GM23248 (cell line): ENCODE measurements at regions not wholly inside any gene's neighbourhood (a gene's known extent, or its start where the extent isn't known, plus 50 kb on each side); places are given as distances from the start of the nearest gene placed in this dataset.
"Not testable (repeated sequence)": the region's sequence is repeated elsewhere in the genome, so short reads cannot be mapped to it uniquely, and the experiment has no call there.

Experiments used
- DNase-seq: peaks from one replicate; pipeline ENCODE4 v3.0.0-alpha.2; 2015
- H2AFZ ChIP-seq: fragments of 200-600 bp; sonication (generic); 2 replicates; pipeline ENCODE4 v1.6.1; 2016; ENCODE audit warnings: antibody characterized with exemption
- H3F3A ChIP-seq: fragments of 200-600 bp; sonication (generic); 2 replicates; pipeline ENCODE4 v1.6.1; 2016; ENCODE audit warnings: mild to moderate bottlenecking, antibody characterized with exemption, mixed run types; ENCODE audit not compliant: insufficient read depth
- H3K27ac ChIP-seq: fragments of 200-600 bp; sonication (generic); 2 replicates; pipeline ENCODE4 v1.5.1; 2016; ENCODE audit warnings: mild to moderate bottlenecking
- H3K27me3 ChIP-seq: fragments of 200-600 bp; sonication (generic); replicated peaks from 2 replicates; pipeline ENCODE4 v1.6.1; 2016; ENCODE audit warnings: mild to moderate bottlenecking; ENCODE audit not compliant: insufficient read depth
- H3K36me3 ChIP-seq: fragments of 200-600 bp; sonication (generic); 2 replicates; pipeline ENCODE4 v1.6.1; 2016; ENCODE audit warnings: low read depth, mild to moderate bottlenecking
- H3K4me1 ChIP-seq: fragments of 200-600 bp; sonication (generic); 2 replicates; pipeline ENCODE4 v1.6.1; 2016; ENCODE audit warnings: mild to moderate bottlenecking; ENCODE audit not compliant: insufficient read depth
- H3K4me2 ChIP-seq: fragments of 200-600 bp; sonication (generic); one replicate; pipeline ENCODE4 v1.6.1; 2016; ENCODE audit warnings: mild to moderate bottlenecking; ENCODE audit not compliant: unreplicated experiment
- H3K4me3 ChIP-seq: fragments of 200-600 bp; sonication (generic); 2 replicates; pipeline ENCODE4 v1.5.1; 2016; ENCODE audit warnings: mild to moderate bottlenecking
- H3K79me2 ChIP-seq: fragments of 200-600 bp; sonication (generic); 2 replicates; pipeline ENCODE4 v1.6.1; 2016; ENCODE audit warnings: mild to moderate bottlenecking; ENCODE audit not compliant: insufficient read depth
- H3K9ac ChIP-seq: fragments of 200-600 bp; sonication (generic); 2 replicates; pipeline ENCODE4 v1.6.1; 2016; ENCODE audit warnings: mild to moderate bottlenecking
- H3K9me2 ChIP-seq: fragments of 200-600 bp; sonication (generic); 2 replicates; pipeline ENCODE4 v1.6.1; 2016; ENCODE audit warnings: mixed run types, mild to moderate bottlenecking, moderate library complexity; ENCODE audit not compliant: insufficient read depth
- H3K9me3 ChIP-seq: fragments of 200-600 bp; sonication (generic); one replicate; pipeline ENCODE4 v1.6.1; 2017; ENCODE audit warnings: low read depth
- H4K20me1 ChIP-seq: fragments of 200-600 bp; sonication (generic); 2 replicates; pipeline ENCODE4 v1.6.0; 2016; ENCODE audit not compliant: insufficient read depth
- EZH2 ChIP-seq: fragments of 200-600 bp; sonication (generic); IDR thresholded peaks from 2 replicates; pipeline ENCODE4 v1.6.1; 2018; ENCODE audit warnings: antibody characterized with exemption, mild to moderate bottlenecking; ENCODE audit not compliant: insufficient read depth, poor library complexity, severe bottlenecking
- EZH2phosphoT487 ChIP-seq: fragments of 200-600 bp; sonication (generic); IDR thresholded peaks from 2 replicates; pipeline ENCODE4 v1.6.1; 2018; ENCODE audit warnings: antibody characterized with exemption, moderate library complexity, mild to moderate bottlenecking, low read depth; ENCODE audit not compliant: insufficient read depth
- WGBS, 2 experiments: methylation state at CpG; one replicate each; pipeline ENCODE4 v1.1.6; 2015 to 2017; ENCODE audit warnings: low lambda C conversion rate in 2 of 2, low coverage in 1 of 2; ENCODE audit errors: missing lambda C conversion rate in 2 of 2; 5-methylcytosine and 5-hydroxymethylcytosine counted together
- in situ Hi-C: fragments of 300-500 bp; cut with MboI; formaldehyde crosslinking; loops from 2 replicates; pipeline ENCODE4 v1.15.0; 2020

DNA sequence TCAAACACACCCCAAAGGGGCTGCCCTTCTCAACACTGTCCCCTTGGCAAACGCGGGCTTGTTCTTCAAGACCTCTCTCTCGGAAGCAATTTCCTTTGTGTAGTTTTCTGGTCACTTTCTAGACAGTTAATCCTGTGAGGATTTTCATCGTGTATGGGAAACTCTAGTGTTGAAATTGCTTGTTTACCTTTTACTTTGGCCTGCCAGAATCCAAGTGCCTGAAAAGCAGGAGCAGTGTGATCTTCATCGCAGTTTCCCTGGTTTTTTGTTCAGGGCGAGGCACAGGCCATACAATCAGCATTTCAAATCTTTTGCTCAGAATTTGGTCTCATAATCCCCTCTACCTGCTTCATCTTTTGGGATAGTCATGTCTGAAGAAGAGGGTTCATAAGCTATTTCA is 115.7 kb upstream of the C9orf72 start:
- Histone ChIP-seq H3K27ac (no peak overlapping the region), H3F3A (no peaks in the 10 kb centered on the region), H3K79me2 (no peaks in the 10 kb centered on the region), H3K36me3 (no peaks in the 10 kb centered on the region), H3K4me3 (no peak overlapping the region), H2AFZ (no peak overlapping the region), H4K20me1 (no peaks in the 10 kb centered on the region), H3K4me2 (no peak overlapping the region), H3K27me3 (no peaks in the 10 kb centered on the region), H3K9me2 (no peaks in the 10 kb centered on the region), H3K4me1 (no peaks in the 10 kb centered on the region), H3K9me3 (no peaks in the 10 kb centered on the region), H3K9ac (no peak overlapping the region)
- in situ Hi-C loops, result no loop called here
- 47 to 61% methylated on average over 6 of the region's 6 CpGs for WGBS, 2 experiments
- DNase-seq, result no peak
- TF ChIP-seq EZH2 (no peak), EZH2phosphoT487 (no peak)

DNA sequence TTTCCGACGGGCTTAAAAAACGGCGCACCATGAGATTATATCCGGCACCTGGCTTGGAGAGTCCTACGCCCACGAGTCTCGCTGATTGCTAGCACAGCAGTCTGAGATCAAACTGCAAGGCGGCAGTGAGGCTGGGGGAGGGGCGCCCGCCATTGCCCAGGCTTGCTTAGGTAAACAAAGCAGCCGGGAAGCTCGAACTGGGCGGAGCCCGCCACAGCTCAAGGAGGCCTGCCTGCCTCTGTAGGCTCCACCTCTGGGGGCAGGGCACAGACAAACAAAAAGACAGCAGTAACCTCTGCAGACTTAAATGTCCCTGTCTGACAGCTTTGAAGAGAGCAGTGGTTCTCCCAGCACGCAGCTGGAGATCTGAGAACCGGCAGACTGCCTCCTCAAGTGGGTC is 117.5 kb upstream of the C9orf72 start:
- H3K4me2 ChIP-seq, H3F3A ChIP-seq, DNase-seq, H3K9me2 ChIP-seq, H3K4me1 ChIP-seq, H2AFZ ChIP-seq, H3K27ac ChIP-seq, H3K36me3 ChIP-seq, H3K4me3 ChIP-seq, H3K27me3 ChIP-seq, H3K9ac ChIP-seq, H4K20me1 ChIP-seq, H3K9me3 ChIP-seq, in situ Hi-C loops, H3K79me2 ChIP-seq: not testable (repeated sequence)
- 13 to 48% methylated on average over 6 to 13 of the region's 17 CpGs for WGBS, 2 experiments

- in situ Hi-C loops, result no loop called here
- no peak overlapping the region for H2AFZ ChIP-seq
- no peaks in the 10 kb centered on the region for H3K79me2 ChIP-seq
- H3K4me2 ChIP-seq, result no peak overlapping the region
- no peaks in the 10 kb centered on the region for H3K36me3 ChIP-seq
- TF ChIP-seq EZH2 (no peak), EZH2phosphoT487 (no peak)
- H3K27ac ChIP-seq, result no peak overlapping the region
- H3K9ac ChIP-seq, result no peak overlapping the region
- DNase-seq, result no peak
- no peaks in the 10 kb centered on the region for H3K27me3 ChIP-seq
- no peaks in the 10 kb centered on the region for H3K4me1 ChIP-seq
- H3F3A ChIP-seq, result no peaks in the 10 kb centered on the region
- no peaks in the 10 kb centered on the region for H3K9me2 ChIP-seq
- H3K4me3 ChIP-seq, result no peak overlapping the region
- 9 to 15% methylated on average over 1 of the region's 1 CpG for WGBS, 2 experiments
- H4K20me1 ChIP-seq, result no peaks in the 10 kb centered on the region
- H3K9me3 ChIP-seq, result no peaks in the 10 kb centered on the region
Measured at GRCh38 chr9:27699621-27700020, 126.3 kb upstream of the C9orf72 start.

DNA sequence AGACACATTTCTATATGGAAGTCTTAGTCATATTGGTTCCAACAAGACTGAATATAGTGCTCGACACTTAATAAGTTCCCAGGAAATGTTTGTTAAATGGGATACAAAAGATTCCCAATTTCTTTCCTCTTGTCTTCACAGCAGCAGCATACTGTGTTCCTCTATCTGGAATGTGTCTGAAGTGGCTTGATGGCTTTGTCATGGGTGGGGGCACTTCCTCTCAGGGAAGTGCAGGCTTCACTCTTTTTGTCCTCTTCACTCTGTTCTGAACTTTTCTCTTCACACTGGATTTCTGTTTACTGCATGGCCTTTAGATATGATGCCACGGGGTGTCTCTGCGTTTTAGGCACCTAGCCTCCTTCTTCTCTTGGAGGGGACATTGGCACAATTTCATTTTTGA is 127.7 kb upstream of the C9orf72 start:
- H3K9me3 ChIP-seq, result no peaks in the 10 kb centered on the region
- no peaks in the 10 kb centered on the region for H3K4me1 ChIP-seq
- no peaks in the 10 kb centered on the region for H4K20me1 ChIP-seq
- TF ChIP-seq EZH2phosphoT487 (no peak), EZH2 (no peak)
- H3K9ac ChIP-seq, result no peak overlapping the region
- no peaks in the 10 kb centered on the region for H3K27me3 ChIP-seq
- in situ Hi-C loops, result no loop called here
- no peaks in the 10 kb centered on the region for H3F3A ChIP-seq
- H3K36me3 ChIP-seq, result no peaks in the 10 kb centered on the region
- no peak overlapping the region for H3K27ac ChIP-seq
- H3K79me2 ChIP-seq, result no peaks in the 10 kb centered on the region
- no peak overlapping the region for H3K4me3 ChIP-seq
- WGBS, 2 experiments, result 9 to 11% methylated on average over 3 of the region's 3 CpGs
- no peak for DNase-seq
- no peak overlapping the region for H2AFZ ChIP-seq
- H3K9me2 ChIP-seq, result no peaks in the 10 kb centered on the region
- no peak overlapping the region for H3K4me2 ChIP-seq

GRCh38 chr9:27701587-27701986 is 128.3 kb upstream of the C9orf72 start:
- no peaks in the 10 kb centered on the region for H3K27me3 ChIP-seq
- H3K36me3 ChIP-seq, result no peaks in the 10 kb centered on the region
- no peaks in the 10 kb centered on the region for H3K4me1 ChIP-seq
- H3K9me2 ChIP-seq, result no peaks in the 10 kb centered on the region
- H3K4me2 ChIP-seq, result no peak overlapping the region
- no peak overlapping the region for H2AFZ ChIP-seq
- in situ Hi-C loops, result no loop called here
- no peak for TF ChIP-seq EZH2phosphoT487
- no peak overlapping the region for H3K9ac ChIP-seq
- H3K79me2 ChIP-seq, result no peaks in the 10 kb centered on the region
- H3K4me3 ChIP-seq, result no peak overlapping the region
- no peaks in the 10 kb centered on the region for H3K9me3 ChIP-seq
- no peaks in the 10 kb centered on the region for H4K20me1 ChIP-seq
- DNase-seq, result no peak
- H3F3A ChIP-seq, result no peaks in the 10 kb centered on the region
- H3K27ac ChIP-seq, result no peak overlapping the region
- WGBS, 2 experiments, result 15 to 16% methylated on average over 7 of the region's 7 CpGs
